Erythroblast (primary cell): ENCODE measurements at regions not wholly inside any gene's neighbourhood (a gene's known extent, or its start where the extent isn't known, plus 50 kb on each side); places are given as distances from the start of the nearest gene placed in this dataset.

ENCODE experiments used
- GATA1 ChIP-seq: IDR thresholded peaks from 2 replicates; pipeline ENCODE4 v1.6.1; 2011; ENCODE audit warnings: low read depth, mild to moderate bottlenecking, control low read depth, low read length, moderate library complexity
- POLR2A ChIP-seq: IDR thresholded peaks from 2 replicates; pipeline ENCODE4 v1.6.1; 2011; ENCODE audit warnings: mild to moderate bottlenecking, low read length

DNA sequence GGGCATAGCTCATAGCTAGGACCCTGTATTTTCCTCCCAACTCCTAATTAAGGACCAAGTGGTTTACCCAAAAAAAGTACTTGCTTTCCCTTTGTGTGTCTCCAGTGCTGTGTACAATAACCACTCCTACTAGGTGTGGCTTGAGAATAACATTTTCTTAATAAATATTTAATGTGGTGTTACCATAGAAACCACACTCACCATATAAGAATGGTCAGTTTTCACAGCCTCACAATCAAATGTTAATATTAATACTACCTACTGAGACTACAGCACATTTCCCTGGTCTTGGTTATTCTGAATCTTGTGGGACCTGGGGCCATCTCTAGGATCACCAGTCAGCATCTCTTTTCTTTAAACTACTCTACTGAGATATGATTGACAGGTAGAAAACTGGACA lies 83.5 kb upstream of the BCAR3 start:
- no peak for TF ChIP-seq POLR2A
- no peak for TF ChIP-seq GATA1
